Endodermal cell (in vitro differentiated cells): ENCODE measurements at regions not wholly inside any gene's neighbourhood (a gene's known extent, or its start where the extent isn't known, plus 50 kb on each side); places are given as distances from the start of the nearest gene placed in this dataset.
"Not testable (repeated sequence)": the region's sequence is repeated elsewhere in the genome, so short reads cannot be mapped to it uniquely, and the experiment has no call there.

Experiments
- DNase-seq: peaks from one replicate; pipeline ENCODE4 v3.0.0-alpha.2; 2017
- H3K27ac ChIP-seq: 2 replicates; pipeline ENCODE4 v1.5.1; 2013; ENCODE audit warnings: mild to moderate bottlenecking, low read depth, low read length, moderate library complexity
- H3K27me3 ChIP-seq: 2 replicates; pipeline ENCODE4 v1.6.1; 2013; ENCODE audit warnings: mild to moderate bottlenecking, low read length, moderate library complexity; ENCODE audit not compliant: insufficient read depth, control insufficient read depth, poor library complexity, severe bottlenecking
- H3K36me3 ChIP-seq: 2 replicates; pipeline ENCODE4 v1.7.0; 2013; ENCODE audit warnings: mild to moderate bottlenecking, low read length, moderate library complexity; ENCODE audit not compliant: control insufficient read depth, insufficient read depth
- H3K4me1 ChIP-seq: one replicate; pipeline ENCODE4 v1.7.0; 2013; ENCODE audit warnings: low read length; ENCODE audit not compliant: control insufficient read depth, insufficient read depth
- H3K4me3 ChIP-seq: 2 replicates; pipeline ENCODE4 v1.5.1; 2013; ENCODE audit warnings: mild to moderate bottlenecking, low read length, moderate library complexity
- H3K9ac ChIP-seq: 2 replicates; pipeline ENCODE4 v1.6.1; 2013; ENCODE audit warnings: mild to moderate bottlenecking, low read length, moderate library complexity; ENCODE audit not compliant: poor library complexity, severe bottlenecking; ENCODE audit errors: extremely low read depth
- H3K9me3 ChIP-seq: 2 replicates; pipeline ENCODE4 v1.6.1; 2013; ENCODE audit warnings: mild to moderate bottlenecking, low read length, moderate library complexity; ENCODE audit not compliant: control insufficient read depth
- H3K27ac Mint-ChIP-seq: 2 replicates; pipeline ENCODE4 v1.8.0; 2020; ENCODE audit warnings: mixed read lengths
- H3K27me3 Mint-ChIP-seq: 2 replicates; pipeline ENCODE4 v1.8.0; 2021; ENCODE audit warnings: mild to moderate bottlenecking, mixed read lengths; ENCODE audit not compliant: insufficient read depth
- H3K36me3 Mint-ChIP-seq: 2 replicates; pipeline ENCODE4 v1.8.0; 2020; ENCODE audit warnings: low read depth, mixed read lengths
- H3K4me1 Mint-ChIP-seq: 2 replicates; pipeline ENCODE4 v1.8.0; 2020; ENCODE audit warnings: mixed read lengths
- H3K4me3 Mint-ChIP-seq: 2 replicates; pipeline ENCODE4 v1.8.0; 2020; ENCODE audit warnings: mild to moderate bottlenecking, moderate library complexity, mixed read lengths
- H3K9me3 Mint-ChIP-seq: 2 replicates; pipeline ENCODE4 v1.8.0; 2020; ENCODE audit warnings: mild to moderate bottlenecking, mixed read lengths
- CTCF ChIP-seq: fragments of 200-600 bp; sonication (generic); conservative IDR thresholded peaks from 2 replicates; pipeline ENCODE4 v1.5.0; 2021; ENCODE audit warnings: antibody characterized with exemption, mild to moderate bottlenecking
- WGBS, 2 experiments: methylation state at CpG; one replicate each; pipeline versions ENCODE4 v1.1.5 to v1.1.7; 2013; ENCODE audit warnings: missing lambda C conversion rate in 2 of 2, mixed read lengths in 1 of 2; ENCODE audit not compliant: insufficient coverage in 1 of 2, insufficient read length in 1 of 2; 5-methylcytosine and 5-hydroxymethylcytosine counted together

GRCh38 chr5:27451377-27451776 is 413.0 kb upstream of the CDH9 start:
- no peaks in the 10 kb centered on the region for H3K36me3 Mint-ChIP-seq
- Histone ChIP-seq H3K36me3 (no peaks in the 10 kb centered on the region), H3K4me3 (no peak overlapping the region), H3K9me3 (no peaks in the 10 kb centered on the region), H3K27ac (no peak overlapping the region), H3K27me3 (no peaks in the 10 kb centered on the region), H3K9ac (no peak overlapping the region), H3K4me1 (no peaks in the 10 kb centered on the region)
- H3K9me3 Mint-ChIP-seq: no peaks in the 10 kb centered on the region
- no peaks in the 10 kb centered on the region for H3K27me3 Mint-ChIP-seq
- H3K4me1 Mint-ChIP-seq: no peaks in the 10 kb centered on the region
- WGBS, 2 experiments: 86% methylated on average over 1 of the region's 1 CpG; no CpG with 5 or more reads in 1 of the 2 experiments
- TF ChIP-seq CTCF: no peak
- no peak overlapping the region for H3K27ac Mint-ChIP-seq
- H3K4me3 Mint-ChIP-seq: no peak overlapping the region
- DNase-seq: no peak

GRCh38 chr5:27450607-27451006 is 412.2 kb upstream of the CDH9 start:
- Histone ChIP-seq H3K36me3 (no peaks in the 10 kb centered on the region), H3K27ac (no peak overlapping the region), H3K9ac (no peak overlapping the region), H3K27me3 (no peaks in the 10 kb centered on the region), H3K9me3 (no peaks in the 10 kb centered on the region), H3K4me1 (no peaks in the 10 kb centered on the region), H3K4me3 (no peak overlapping the region)
- no peaks in the 10 kb centered on the region for H3K27me3 Mint-ChIP-seq
- H3K9me3 Mint-ChIP-seq: no peaks in the 10 kb centered on the region
- DNase-seq: no peak
- no peak for TF ChIP-seq CTCF
- H3K36me3 Mint-ChIP-seq: no peaks in the 10 kb centered on the region
- no peak overlapping the region for H3K27ac Mint-ChIP-seq
- 93% methylated on average over 3 of the region's 3 CpGs; no CpG with 5 or more reads in 1 of the 2 experiments for WGBS, 2 experiments
- H3K4me1 Mint-ChIP-seq: no peaks in the 10 kb centered on the region
- H3K4me3 Mint-ChIP-seq: no peak overlapping the region

- H3K27me3 Mint-ChIP-seq: not testable (repeated sequence)
Measured at GRCh38 chr5:27439383-27439782, 401.0 kb upstream of the CDH9 start.

GRCh38 chr5:27437594-27438200 is 399.3 kb upstream of the CDH9 start:
- WGBS, 2 experiments: 100% methylated on average over 1 of the region's 2 CpGs; no CpG with 5 or more reads in 1 of the 2 experiments
- Mint-ChIP-seq H3K4me1 (no peaks in the 10 kb centered on the region), H3K36me3 (no peaks in the 10 kb centered on the region), H3K4me3 (no peak overlapping the region), H3K9me3 (no peaks in the 10 kb centered on the region), H3K27me3 (no peaks in the 10 kb centered on the region), H3K27ac (no peak overlapping the region)
- Histone ChIP-seq H3K36me3 (no peaks in the 10 kb centered on the region), H3K4me3 (no peak overlapping the region), H3K27me3 (no peaks in the 10 kb centered on the region), H3K9me3 (no peaks in the 10 kb centered on the region), H3K4me1 (no peaks in the 10 kb centered on the region), H3K9ac (no peak overlapping the region), H3K27ac (no peak overlapping the region)
- DNase-seq: no peak
- TF ChIP-seq CTCF: no peak

More at GRCh38 chr5:27439383-27439782, 401.0 kb upstream of the CDH9 start:
- H3K27ac Mint-ChIP-seq, H3K36me3 Mint-ChIP-seq, H3K4me1 ChIP-seq, H3K9ac ChIP-seq, H3K4me3 Mint-ChIP-seq, H3K27me3 ChIP-seq, H3K4me1 Mint-ChIP-seq, H3K9me3 ChIP-seq, DNase-seq, H3K27ac ChIP-seq, H3K4me3 ChIP-seq, H3K9me3 Mint-ChIP-seq, H3K36me3 ChIP-seq: not testable (repeated sequence)
- 85 to 92% methylated on average over 5 to 20 of the region's 20 CpGs for WGBS, 2 experiments
